HFFc6 (cell line): ENCODE measurements at regions not wholly inside any gene's neighbourhood (a gene's known extent, or its start where the extent isn't known, plus 50 kb on each side); places are given as distances from the start of the nearest gene placed in this dataset.
A peak's percentile ranks its signal among the peaks of the same experiment; 100 is the strongest.

Source experiments
- DNase-seq: peaks from one replicate; pipeline ENCODE4 v3.0.0-alpha.2; 2018
- H3K27ac Mint-ChIP-seq: 2 replicates; pipeline ENCODE4 v1.8.0; 2020; ENCODE audit warnings: mild to moderate bottlenecking, mixed read lengths
- H3K27me3 Mint-ChIP-seq: 2 replicates; pipeline ENCODE4 v1.8.0; 2021; ENCODE audit warnings: mild to moderate bottlenecking, moderate library complexity, mixed read lengths; ENCODE audit not compliant: insufficient read depth
- H3K36me3 Mint-ChIP-seq: 2 replicates; pipeline ENCODE4 v1.8.0; 2021; ENCODE audit warnings: low read depth, mixed read lengths
- H3K4me1 Mint-ChIP-seq: 2 replicates; pipeline ENCODE4 v1.8.0; 2020; ENCODE audit warnings: low read depth, mixed read lengths
- H3K4me3 Mint-ChIP-seq: 2 replicates; pipeline ENCODE4 v1.8.0; 2020; ENCODE audit warnings: mild to moderate bottlenecking, moderate library complexity, mixed read lengths
- H3K9me3 Mint-ChIP-seq: 2 replicates; pipeline ENCODE4 v1.8.0; 2020; ENCODE audit warnings: mild to moderate bottlenecking, mixed read lengths
- TF ChIP-seq, protein P1 (sequence below): fragments of 200-600 bp; sonication (generic); IDR thresholded peaks from 2 replicates; pipeline ENCODE4 v1.5.0; 2021; ENCODE audit warnings: antibody characterized with exemption, mild to moderate bottlenecking

DNA sequence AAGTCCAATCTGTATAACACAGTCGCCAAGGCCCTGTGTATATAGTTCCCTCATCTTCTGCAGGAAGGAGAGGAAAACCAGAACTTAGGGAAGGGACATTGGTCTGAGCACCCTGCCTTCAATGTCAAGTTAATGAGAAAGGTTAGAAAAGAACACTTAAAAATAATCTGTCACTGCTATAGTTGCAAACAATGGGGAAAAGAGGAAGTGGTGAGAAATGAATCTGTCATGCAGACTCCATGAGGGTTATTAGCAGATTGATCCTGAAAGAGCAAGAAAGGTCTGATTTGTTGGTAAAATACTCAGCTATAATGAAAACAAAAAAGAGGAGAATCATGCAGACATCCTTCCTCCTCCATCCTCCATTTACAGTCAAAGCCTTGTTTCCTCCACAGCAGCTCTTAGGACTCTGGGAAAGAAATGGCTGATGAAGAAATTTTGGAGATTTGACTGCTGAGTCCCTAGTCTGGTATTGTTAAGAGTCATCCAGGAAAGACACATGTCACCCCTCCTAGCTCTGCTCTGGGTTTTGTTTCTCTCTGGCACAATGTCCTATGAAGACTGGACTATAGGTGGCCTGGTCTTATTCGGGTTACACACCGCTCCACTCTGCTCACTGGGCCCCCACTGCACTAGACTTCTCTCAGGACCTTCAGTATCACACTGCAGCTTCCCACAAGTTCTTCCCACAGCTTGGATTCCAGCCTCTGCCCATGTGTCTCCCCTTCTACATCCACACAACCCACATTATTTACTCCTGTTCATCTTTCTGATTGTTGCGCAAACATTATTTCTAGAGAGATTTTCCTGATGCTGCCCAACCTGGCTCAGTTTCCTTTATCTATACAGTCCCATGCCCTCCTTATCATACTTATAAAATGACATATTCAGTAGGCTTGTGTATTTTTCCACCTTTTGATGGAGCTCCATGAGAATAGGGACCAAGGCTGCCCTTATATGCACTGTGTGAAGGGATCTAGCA is 56.5 kb upstream of the XYLT1 start:
- DNase-seq: no peak
- H3K4me1 Mint-ChIP-seq: peaks cover 7% of the 10 kb centered on the region; the same call in 1 of the 2 replicates
- peaks cover 9% of the 10 kb centered on the region for H3K9me3 Mint-ChIP-seq
- no peak overlapping the region for H3K27ac Mint-ChIP-seq
- peaks cover 4% of the 10 kb centered on the region for H3K27me3 Mint-ChIP-seq
- no peak overlapping the region for H3K4me3 Mint-ChIP-seq
- TF ChIP-seq, protein P1, sequence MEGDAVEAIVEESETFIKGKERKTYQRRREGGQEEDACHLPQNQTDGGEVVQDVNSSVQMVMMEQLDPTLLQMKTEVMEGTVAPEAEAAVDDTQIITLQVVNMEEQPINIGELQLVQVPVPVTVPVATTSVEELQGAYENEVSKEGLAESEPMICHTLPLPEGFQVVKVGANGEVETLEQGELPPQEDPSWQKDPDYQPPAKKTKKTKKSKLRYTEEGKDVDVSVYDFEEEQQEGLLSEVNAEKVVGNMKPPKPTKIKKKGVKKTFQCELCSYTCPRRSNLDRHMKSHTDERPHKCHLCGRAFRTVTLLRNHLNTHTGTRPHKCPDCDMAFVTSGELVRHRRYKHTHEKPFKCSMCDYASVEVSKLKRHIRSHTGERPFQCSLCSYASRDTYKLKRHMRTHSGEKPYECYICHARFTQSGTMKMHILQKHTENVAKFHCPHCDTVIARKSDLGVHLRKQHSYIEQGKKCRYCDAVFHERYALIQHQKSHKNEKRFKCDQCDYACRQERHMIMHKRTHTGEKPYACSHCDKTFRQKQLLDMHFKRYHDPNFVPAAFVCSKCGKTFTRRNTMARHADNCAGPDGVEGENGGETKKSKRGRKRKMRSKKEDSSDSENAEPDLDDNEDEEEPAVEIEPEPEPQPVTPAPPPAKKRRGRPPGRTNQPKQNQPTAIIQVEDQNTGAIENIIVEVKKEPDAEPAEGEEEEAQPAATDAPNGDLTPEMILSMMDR: no peak
- H3K36me3 Mint-ChIP-seq: peaks cover 5% of the 10 kb centered on the region; the same call in 1 of the 2 replicates

DNA sequence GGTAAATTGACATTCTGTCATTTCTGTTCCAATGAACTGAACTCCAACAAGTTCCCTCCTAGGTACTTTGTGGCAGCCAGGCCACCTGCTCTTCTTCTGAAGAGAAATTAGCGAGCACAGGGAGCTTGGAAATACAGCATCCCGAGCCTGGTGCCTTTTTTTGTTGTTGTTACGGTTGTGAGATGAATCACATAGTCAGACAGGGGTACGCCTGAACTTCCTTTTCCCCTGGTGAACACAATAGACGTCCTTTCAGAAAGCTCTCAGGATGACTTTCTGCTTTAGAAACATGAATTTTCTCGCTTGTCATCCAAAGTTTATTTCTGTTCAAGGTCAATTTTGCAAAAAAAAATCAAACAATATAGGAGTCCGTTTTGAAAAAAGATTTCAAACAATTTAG is 53.9 kb upstream of the XYLT1 start:
- H3K4me1 Mint-ChIP-seq: peaks cover 32% of the 10 kb centered on the region
- TF ChIP-seq, protein P1: no peak

DNA sequence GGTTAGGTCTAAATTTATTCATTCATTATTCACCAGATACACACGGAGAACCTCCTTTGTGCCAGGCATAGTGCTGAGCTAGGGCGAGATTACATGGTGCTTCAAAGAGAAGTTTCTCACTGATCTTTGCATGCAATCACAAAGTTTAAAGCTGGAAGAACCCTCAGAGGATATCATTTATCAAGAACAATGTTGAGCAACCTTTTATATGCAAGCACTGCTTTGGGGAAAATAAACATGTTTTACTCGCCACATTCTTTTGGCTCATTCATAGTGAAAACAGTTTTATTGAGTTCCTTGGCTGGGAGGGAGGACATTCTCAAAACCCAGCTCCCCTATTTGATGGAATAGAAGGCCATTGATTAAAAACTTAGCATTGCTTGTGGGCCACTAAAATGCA is 49.8 kb upstream of the XYLT1 start:
- DNase-seq: peak; percentile 65
- Mint-ChIP-seq H3K27me3 (no peaks in the 10 kb centered on the region; the same call in 1 of the 2 replicates), H3K9me3 (no peaks in the 10 kb centered on the region), H3K4me1 (peaks cover 66% of the 10 kb centered on the region), H3K4me3 (peak overlapping the region; percentile 73), H3K27ac (peak overlapping the region; percentile 78), H3K36me3 (no peaks in the 10 kb centered on the region)
- TF ChIP-seq, protein P1: no peak

More for the DNA sequence above, 53.9 kb upstream of the XYLT1 start:
- no peaks in the 10 kb centered on the region; the same call in 1 of the 2 replicates for H3K27me3 Mint-ChIP-seq
- peaks cover 3% of the 10 kb centered on the region for H3K9me3 Mint-ChIP-seq
- no peak for DNase-seq
- no peak overlapping the region for H3K4me3 Mint-ChIP-seq
- H3K36me3 Mint-ChIP-seq: peaks cover 2% of the 10 kb centered on the region; the same call in 1 of the 2 replicates
- no peak overlapping the region for H3K27ac Mint-ChIP-seq
